SJSA1 (cell line): ENCODE measurements at regions not wholly inside any gene's neighbourhood (a gene's known extent, or its start where the extent isn't known, plus 50 kb on each side); places are given as distances from the start of the nearest gene placed in this dataset.

Source experiments
- DNase-seq, 2 experiments: peaks; one replicate each; pipeline ENCODE4 v3.0.0-alpha.2; 2015 to 2020; ENCODE audit warnings: low spot score in 2 of 2, low read depth in 1 of 2
- H3K27ac ChIP-seq: fragments of 250-450 bp; sonication (Bioruptor Pico); 2 replicates; pipeline ENCODE4 v1.5.1; 2020; ENCODE audit warnings: mild to moderate bottlenecking, moderate library complexity
- H3K27me3 ChIP-seq: fragments of 250-450 bp; sonication (Bioruptor Pico); replicated peaks from 2 replicates; pipeline ENCODE4 v1.5.1; 2020; ENCODE audit warnings: mild to moderate bottlenecking, moderate library complexity
- H3K36me3 ChIP-seq: fragments of 250-450 bp; sonication (Bioruptor Pico); 2 replicates; pipeline ENCODE4 v1.5.1; 2020; ENCODE audit warnings: mild to moderate bottlenecking
- H3K4me1 ChIP-seq: fragments of 250-450 bp; sonication (Bioruptor Pico); replicated peaks from 2 replicates; pipeline ENCODE4 v1.6.1; 2021; ENCODE audit warnings: mild to moderate bottlenecking
- H3K4me3 ChIP-seq: fragments of 250-450 bp; sonication (Bioruptor Pico); 2 replicates; pipeline ENCODE4 v1.5.1; 2020; ENCODE audit warnings: mild to moderate bottlenecking
- H3K9me3 ChIP-seq: fragments of 250-450 bp; sonication (Bioruptor Pico); replicated peaks from 2 replicates; pipeline ENCODE4 v1.5.1; 2020; ENCODE audit warnings: mild to moderate bottlenecking

DNA sequence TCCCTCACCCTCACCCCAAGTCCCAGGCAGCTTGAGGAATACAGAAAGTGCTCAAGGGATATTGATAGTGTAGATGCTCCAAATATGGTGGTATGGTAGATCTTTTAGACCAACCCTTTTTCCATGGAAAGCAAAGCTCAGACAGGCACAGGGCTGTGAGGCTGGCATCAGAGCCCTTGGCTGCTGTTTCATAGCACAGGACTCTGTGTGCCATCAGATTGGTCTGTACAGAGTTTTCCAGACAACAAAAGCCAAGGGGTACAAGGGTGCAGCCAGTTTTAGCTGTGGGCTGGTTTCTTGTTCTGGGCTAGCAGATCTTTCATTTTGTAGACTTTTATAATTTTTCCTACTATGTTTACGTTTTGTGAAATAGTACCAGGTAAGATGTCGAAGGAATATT is 296.9 kb upstream of the TNP1 start:
- no peaks in the 10 kb centered on the region for H3K9me3 ChIP-seq
- no peaks in the 10 kb centered on the region for H3K27me3 ChIP-seq
- no peaks in the 10 kb centered on the region for H3K4me1 ChIP-seq
- no peak overlapping the region for H3K27ac ChIP-seq
- H3K4me3 ChIP-seq, result no peak overlapping the region
- no peak for DNase-seq
- no peaks in the 10 kb centered on the region for H3K36me3 ChIP-seq

DNA sequence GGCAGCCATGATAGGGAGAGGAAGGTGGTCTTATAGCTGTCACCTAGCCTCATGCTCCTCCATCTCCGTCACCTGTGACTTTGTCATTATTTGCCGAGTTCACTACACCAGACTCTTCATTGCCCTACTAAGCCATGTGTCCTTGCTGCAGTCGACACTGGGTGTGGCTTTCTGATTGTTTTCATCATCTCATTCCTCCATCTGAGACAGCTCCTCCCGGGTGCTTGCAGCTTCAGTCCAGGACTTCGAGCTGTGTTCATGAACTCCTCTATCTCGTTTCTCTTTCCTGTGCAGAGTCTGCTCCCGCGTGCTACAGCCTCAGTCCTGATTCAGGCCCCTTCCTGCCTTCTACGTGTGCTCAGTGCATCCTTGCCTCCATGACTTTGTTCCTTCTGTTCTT is 295.1 kb upstream of the TNP1 start:
- no peaks in the 10 kb centered on the region for H3K36me3 ChIP-seq
- H3K4me3 ChIP-seq, result no peak overlapping the region
- H3K9me3 ChIP-seq, result no peaks in the 10 kb centered on the region
- no peak overlapping the region for H3K27ac ChIP-seq
- DNase-seq, result no peak
- no peaks in the 10 kb centered on the region for H3K27me3 ChIP-seq
- no peaks in the 10 kb centered on the region for H3K4me1 ChIP-seq

- no peaks in the 10 kb centered on the region for H3K36me3 ChIP-seq
- no peak overlapping the region for H3K4me3 ChIP-seq
- no peaks in the 10 kb centered on the region for H3K27me3 ChIP-seq
- no peak overlapping the region for H3K27ac ChIP-seq
- H3K4me1 ChIP-seq, result no peaks in the 10 kb centered on the region
- H3K9me3 ChIP-seq, result no peaks in the 10 kb centered on the region
- no peak for DNase-seq
Measured at GRCh38 chr2:217153510-217153909, 293.6 kb upstream of the TNP1 start.

GRCh38 chr2:217152831-217153230 is 293.0 kb upstream of the TNP1 start:
- no peaks in the 10 kb centered on the region for H3K27me3 ChIP-seq
- no peaks in the 10 kb centered on the region for H3K4me1 ChIP-seq
- no peak for DNase-seq
- no peaks in the 10 kb centered on the region for H3K36me3 ChIP-seq
- H3K27ac ChIP-seq, result no peak overlapping the region
- no peaks in the 10 kb centered on the region for H3K9me3 ChIP-seq
- H3K4me3 ChIP-seq, result no peak overlapping the region

- no peak overlapping the region for H3K4me3 ChIP-seq
- DNase-seq, result no peak
- H3K27ac ChIP-seq, result no peak overlapping the region
- H3K4me1 ChIP-seq, result no peaks in the 10 kb centered on the region
- no peaks in the 10 kb centered on the region for H3K9me3 ChIP-seq
- H3K36me3 ChIP-seq, result no peaks in the 10 kb centered on the region
- H3K27me3 ChIP-seq, result no peaks in the 10 kb centered on the region
Measured at GRCh38 chr2:217151509-217152206, 291.8 kb upstream of the TNP1 start.

DNA sequence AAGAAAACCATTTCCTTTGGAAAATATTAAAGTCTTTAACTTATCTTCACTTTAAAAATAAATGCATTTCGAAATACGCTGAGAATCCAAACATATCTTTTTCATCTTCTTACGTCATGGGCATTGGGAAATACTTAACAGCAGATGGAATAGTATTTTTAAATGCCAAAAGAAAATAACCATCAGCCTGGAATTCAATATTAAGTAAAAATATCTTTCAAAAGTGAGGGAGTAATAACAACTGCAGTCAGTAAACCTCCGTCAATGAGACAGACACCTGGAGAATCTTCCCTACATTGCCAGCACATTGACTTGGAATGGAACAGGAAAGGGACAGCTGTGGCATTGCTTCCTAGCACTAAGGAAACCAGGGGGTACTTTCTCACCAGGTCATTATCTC is 290.4 kb upstream of the TNP1 start:
- Histone ChIP-seq H3K27ac (no peak overlapping the region), H3K4me3 (no peak overlapping the region), H3K9me3 (no peaks in the 10 kb centered on the region), H3K4me1 (no peaks in the 10 kb centered on the region), H3K36me3 (no peaks in the 10 kb centered on the region), H3K27me3 (no peaks in the 10 kb centered on the region)
- no peak for DNase-seq

- Histone ChIP-seq H3K4me3 (no peak overlapping the region), H3K27ac (no peak overlapping the region), H3K4me1 (no peaks in the 10 kb centered on the region), H3K9me3 (no peaks in the 10 kb centered on the region), H3K36me3 (no peaks in the 10 kb centered on the region), H3K27me3 (no peaks in the 10 kb centered on the region)
- no peak for DNase-seq
Measured at GRCh38 chr2:217149087-217149660, 289.3 kb upstream of the TNP1 start.

DNA sequence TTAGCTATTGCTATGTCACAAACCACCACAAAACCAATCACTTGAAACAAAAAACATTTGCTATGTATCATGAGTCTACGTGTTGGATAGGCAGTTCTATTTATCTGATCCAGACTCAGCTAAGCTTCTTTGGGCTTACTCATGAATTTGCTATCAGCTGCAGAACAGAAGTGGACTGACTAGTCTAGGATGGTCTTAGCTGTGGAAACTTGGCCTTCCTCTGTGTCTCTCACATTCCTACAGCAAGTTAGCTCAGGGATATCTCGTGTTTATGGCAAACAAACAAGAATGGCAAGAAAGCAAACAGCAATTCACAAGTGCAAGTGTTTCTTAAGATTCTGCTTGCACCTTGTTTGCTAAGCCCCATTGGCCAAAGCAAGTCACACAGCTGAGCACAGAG is 288.0 kb upstream of the TNP1 start:
- Histone ChIP-seq H3K9me3 (no peaks in the 10 kb centered on the region), H3K4me3 (no peak overlapping the region), H3K27ac (no peak overlapping the region), H3K4me1 (no peaks in the 10 kb centered on the region), H3K36me3 (no peaks in the 10 kb centered on the region), H3K27me3 (no peaks in the 10 kb centered on the region)
- no peak for DNase-seq

DNA sequence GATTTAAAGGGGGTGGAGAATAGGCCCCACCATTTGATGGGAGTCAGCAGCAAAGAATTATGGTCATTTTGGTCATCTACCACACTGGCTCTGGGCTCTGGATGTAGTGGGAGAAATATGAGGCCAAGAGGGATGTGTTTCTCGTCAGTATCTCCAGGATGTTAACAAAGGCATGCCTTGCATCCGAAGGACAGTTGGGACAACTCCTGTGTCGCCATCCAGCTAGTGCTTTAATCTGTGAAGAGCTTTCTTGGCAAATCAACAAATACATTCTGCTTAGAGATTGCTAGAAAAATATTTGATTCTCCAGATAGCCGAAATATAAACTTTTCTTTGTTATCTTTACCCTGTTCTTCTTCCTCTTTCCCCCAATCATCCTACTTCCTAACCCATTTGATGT is 287.1 kb upstream of the TNP1 start:
- Histone ChIP-seq H3K4me3 (no peak overlapping the region), H3K4me1 (no peaks in the 10 kb centered on the region), H3K36me3 (no peaks in the 10 kb centered on the region), H3K27ac (no peak overlapping the region), H3K9me3 (0 out of 2 replicates have a peak, but pooled peaks cover 5% of the 10 kb centered on the region), H3K27me3 (no peaks in the 10 kb centered on the region)
- DNase-seq, result no peak

- no peaks in the 10 kb centered on the region for H3K4me1 ChIP-seq
- no peak overlapping the region for H3K27ac ChIP-seq
- H3K36me3 ChIP-seq, result no peaks in the 10 kb centered on the region
- 0 out of 2 replicates have a peak, but pooled peaks cover 5% of the 10 kb centered on the region for H3K9me3 ChIP-seq
- H3K4me3 ChIP-seq, result no peak overlapping the region
- peak in 1 of 2 experiments; percentile 42 for DNase-seq
- H3K27me3 ChIP-seq, result no peaks in the 10 kb centered on the region
Measured at GRCh38 chr2:217142649-217143266, 282.9 kb upstream of the TNP1 start.

DNA sequence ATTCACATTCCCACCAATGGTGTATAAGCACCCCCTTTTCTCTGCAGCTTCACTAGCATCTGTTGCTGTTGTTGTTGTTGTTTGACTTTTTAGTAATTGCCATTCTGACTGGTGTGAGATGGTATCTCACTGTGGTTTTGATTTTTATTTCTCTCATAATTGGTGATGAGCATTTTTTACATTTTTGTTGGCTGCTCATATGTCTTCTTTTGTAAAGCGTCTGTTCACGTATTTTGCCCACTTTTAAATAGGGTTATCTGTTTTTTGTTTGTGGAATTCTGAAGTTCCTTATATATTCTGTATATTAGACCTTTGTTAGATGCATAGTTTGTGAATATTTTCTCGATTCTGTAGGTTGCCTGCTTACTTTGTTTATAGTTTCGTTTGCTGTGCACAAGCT is 278.4 kb upstream of the TNP1 start:
- Histone ChIP-seq H3K9me3 (0 out of 2 replicates have a peak, but pooled peaks cover 5% of the 10 kb centered on the region), H3K27ac (no peak overlapping the region), H3K4me1 (no peaks in the 10 kb centered on the region), H3K27me3 (no peaks in the 10 kb centered on the region), H3K4me3 (no peak overlapping the region), H3K36me3 (no peaks in the 10 kb centered on the region)
- DNase-seq, result no peak

DNA sequence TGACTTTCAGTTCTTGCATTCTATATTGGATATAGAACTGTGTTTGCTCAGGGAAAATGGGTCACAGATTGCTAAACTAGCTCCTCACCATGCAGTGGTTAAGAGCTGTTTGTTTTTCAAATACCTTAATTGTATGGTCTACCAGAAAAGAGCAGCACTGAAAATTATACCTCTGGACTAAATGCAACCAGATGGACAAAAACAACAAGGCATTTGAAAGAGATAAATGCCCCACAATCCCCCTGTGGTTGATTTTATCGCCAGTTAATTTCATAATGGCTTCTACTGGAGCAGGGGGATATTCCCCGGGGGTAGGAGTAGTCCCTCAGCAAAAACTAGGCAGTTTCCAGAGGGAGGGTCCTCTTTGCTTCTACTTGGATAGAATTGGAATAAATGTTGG is 267.9 kb upstream of the TNP1 start:
- no peak overlapping the region for H3K27ac ChIP-seq
- no peaks in the 10 kb centered on the region for H3K36me3 ChIP-seq
- peak in 1 of 2 experiments; percentile 39 for DNase-seq
- H3K4me1 ChIP-seq, result peaks cover 10% of the 10 kb centered on the region
- no peaks in the 10 kb centered on the region for H3K27me3 ChIP-seq
- no peak overlapping the region for H3K4me3 ChIP-seq
- H3K9me3 ChIP-seq, result no peaks in the 10 kb centered on the region

DNA sequence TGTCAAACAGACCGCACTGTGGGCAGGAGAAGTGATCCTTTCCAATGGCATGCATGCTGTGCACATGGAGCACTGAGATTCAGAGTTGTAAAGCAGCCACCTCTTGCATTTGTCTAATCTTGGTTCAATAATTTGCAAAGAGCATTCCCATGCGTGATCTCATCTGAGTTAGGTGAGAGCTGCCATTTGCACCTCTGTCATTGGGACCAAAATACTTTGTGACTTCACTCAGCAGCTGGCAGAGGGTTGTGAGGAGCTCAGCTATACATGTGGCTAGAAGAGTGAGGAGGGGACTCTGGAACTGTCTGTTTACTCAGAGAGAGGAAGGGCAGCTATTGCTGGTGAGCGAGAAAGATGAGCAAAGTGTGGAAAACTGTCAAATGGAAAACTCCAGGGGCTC is 265.1 kb upstream of the TNP1 start:
- Histone ChIP-seq H3K27ac (no peak overlapping the region), H3K4me1 (peaks cover 10% of the 10 kb centered on the region), H3K36me3 (no peaks in the 10 kb centered on the region), H3K9me3 (no peaks in the 10 kb centered on the region), H3K27me3 (no peaks in the 10 kb centered on the region), H3K4me3 (no peak overlapping the region)
- DNase-seq, result no peak

GRCh38 chr2:217124050-217124449 is 264.2 kb upstream of the TNP1 start:
- Histone ChIP-seq H3K4me3 (no peak overlapping the region), H3K36me3 (no peaks in the 10 kb centered on the region), H3K9me3 (no peaks in the 10 kb centered on the region), H3K4me1 (peaks cover 10% of the 10 kb centered on the region), H3K27me3 (no peaks in the 10 kb centered on the region), H3K27ac (no peak overlapping the region)
- no peak for DNase-seq
